ENCODE measurements at regions not wholly inside any gene's neighbourhood (a gene's known extent, or its start where the extent isn't known, plus 50 kb on each side); places are given as distances from the start of the nearest gene placed in this dataset.

GRCh38 chr4:81634165-81634564 lies 162.5 kb upstream of the RASGEF1B start:
- H3K27ac Mint-ChIP-seq = no peak overlapping the region
- peaks cover 0 to 4% (median 0%) of the 10 kb centered on the region in 3 donors for H3K4me1 Mint-ChIP-seq
- ChIA-PET CTCF (no interaction called here), POLR2A (no interaction called here)
- H3K27me3 Mint-ChIP-seq = no peaks in the 10 kb centered on the region
- Histone ChIP-seq H3K27me3 (replicated peaks in 1 of 2; ENCODE audit: control insufficient read depth in 2 of 2, extremely low read depth in 1 of 2, insufficient read depth in 2 of 2, low read length in 1 of 2) (no peaks in the 10 kb centered on the region), H3K4me3 (ENCODE audit: control insufficient read depth in 1 of 2, extremely low read depth in 1 of 2, low read length in 1 of 2) (no peak overlapping the region), H3K9me3 (no peaks in the 10 kb centered on the region), H3K27ac (ENCODE audit: low read length) (no peak overlapping the region), H3K36me3 (ENCODE audit: control insufficient read depth in 2 of 2, extremely low read depth in 1 of 2, insufficient read depth in 1 of 2, low read length in 1 of 2) (no peaks in the 10 kb centered on the region), H3K4me1 (ENCODE audit: control insufficient read depth in 1 of 2, extremely low read depth in 1 of 2, insufficient read depth in 2 of 2, low read length in 2 of 2) (peaks cover 0 to 4% of the 10 kb centered on the region in 2 experiments)
- WGBS (ENCODE audit: insufficient coverage) = 77% methylated on average over 2 of the region's 4 CpGs
- DNase-seq = no peak
- no peaks in the 10 kb centered on the region for H3K36me3 Mint-ChIP-seq
- H3K9me3 Mint-ChIP-seq = no peaks in the 10 kb centered on the region
- no peak for ATAC-seq (replicated peaks in 1 of 4)
- H3K4me3 Mint-ChIP-seq = no peak overlapping the region

- no peaks in the 10 kb centered on the region for H3K27me3 ChIP-seq (replicated peaks in 1 of 2; ENCODE audit: control insufficient read depth in 2 of 2, extremely low read depth in 1 of 2, insufficient read depth in 2 of 2, low read length in 1 of 2)
- no peaks in the 10 kb centered on the region for H3K36me3 Mint-ChIP-seq
- WGBS (ENCODE audit: insufficient coverage) = no CpG with 5 or more reads among the region's 9 CpGs
- no peak for ATAC-seq (replicated peaks in 1 of 4)
- H3K9me3 Mint-ChIP-seq = no peaks in the 10 kb centered on the region
- peaks cover 0 to 9% (median 4%) of the 10 kb centered on the region in 3 donors for H3K4me1 Mint-ChIP-seq
- CTCF ChIA-PET = interaction anchor here in 1 of 2 donors (1.3 kb wide), 1 partner anchor 16 kb away, joined by 4 read pairs; no protein-coding TSS in a partner anchor
- H3K36me3 ChIP-seq (ENCODE audit: control insufficient read depth in 2 of 2, extremely low read depth in 1 of 2, insufficient read depth in 1 of 2, low read length in 1 of 2) = no peaks in the 10 kb centered on the region
- no peaks in the 10 kb centered on the region for H3K9me3 ChIP-seq
- H3K27ac Mint-ChIP-seq = no peak overlapping the region
- H3K27me3 Mint-ChIP-seq = no peaks in the 10 kb centered on the region
- no peak overlapping the region for H3K4me3 ChIP-seq (ENCODE audit: control insufficient read depth in 1 of 2, extremely low read depth in 1 of 2, low read length in 1 of 2)
- H3K27ac ChIP-seq (ENCODE audit: low read length) = no peak overlapping the region
- no peak overlapping the region for H3K4me3 Mint-ChIP-seq
- DNase-seq = no peak
- POLR2A ChIA-PET = no interaction called here
- H3K4me1 ChIP-seq (ENCODE audit: control insufficient read depth in 1 of 2, extremely low read depth in 1 of 2, insufficient read depth in 2 of 2, low read length in 2 of 2) = peaks cover 0 to 4% of the 10 kb centered on the region in 2 experiments
Measured at GRCh38 chr4:81632581-81633299, 161.0 kb upstream of the RASGEF1B start.

- no peaks in the 10 kb centered on the region for H3K27me3 Mint-ChIP-seq
- Histone ChIP-seq H3K9me3 (no peaks in the 10 kb centered on the region), H3K4me3 (ENCODE audit: control insufficient read depth in 1 of 2, extremely low read depth in 1 of 2, low read length in 1 of 2) (no peak overlapping the region), H3K36me3 (ENCODE audit: control insufficient read depth in 2 of 2, extremely low read depth in 1 of 2, insufficient read depth in 1 of 2, low read length in 1 of 2) (no peaks in the 10 kb centered on the region), H3K4me1 (ENCODE audit: control insufficient read depth in 1 of 2, extremely low read depth in 1 of 2, insufficient read depth in 2 of 2, low read length in 2 of 2) (peaks cover 0 to 4% of the 10 kb centered on the region in 2 experiments), H3K27me3 (replicated peaks in 1 of 2; ENCODE audit: control insufficient read depth in 2 of 2, extremely low read depth in 1 of 2, insufficient read depth in 2 of 2, low read length in 1 of 2) (no peaks in the 10 kb centered on the region), H3K27ac (ENCODE audit: low read length) (no peak overlapping the region)
- CTCF ChIA-PET = interaction anchor here in 1 of 2 donors (1.3 kb wide), 1 partner anchor 16 kb away, joined by 4 read pairs; no protein-coding TSS in a partner anchor
- H3K4me3 Mint-ChIP-seq = no peak overlapping the region
- no peaks in the 10 kb centered on the region for H3K9me3 Mint-ChIP-seq
- H3K36me3 Mint-ChIP-seq = no peaks in the 10 kb centered on the region
- 54% methylated on average over 2 of the region's 4 CpGs for WGBS (ENCODE audit: insufficient coverage)
- POLR2A ChIA-PET = no interaction called here
- DNase-seq (no peak), ATAC-seq (replicated peaks in 1 of 4) (no peak)
- H3K27ac Mint-ChIP-seq = no peak overlapping the region
- peaks cover 0 to 9% (median 4%) of the 10 kb centered on the region in 3 donors for H3K4me1 Mint-ChIP-seq
Measured at GRCh38 chr4:81631958-81632441, 160.3 kb upstream of the RASGEF1B start.

GRCh38 chr4:81629366-81629765 lies 157.7 kb upstream of the RASGEF1B start:
- no peaks in the 10 kb centered on the region for H3K27me3 ChIP-seq (replicated peaks in 1 of 2; ENCODE audit: control insufficient read depth in 2 of 2, extremely low read depth in 1 of 2, insufficient read depth in 2 of 2, low read length in 1 of 2)
- no peaks in the 10 kb centered on the region for H3K36me3 ChIP-seq (ENCODE audit: control insufficient read depth in 2 of 2, extremely low read depth in 1 of 2, insufficient read depth in 1 of 2, low read length in 1 of 2)
- Mint-ChIP-seq H3K4me1 (peaks cover 0 to 9% (median 2%) of the 10 kb centered on the region in 3 donors), H3K9me3 (no peaks in the 10 kb centered on the region), H3K27ac (no peak overlapping the region), H3K27me3 (no peaks in the 10 kb centered on the region), H3K4me3 (no peak overlapping the region), H3K36me3 (no peaks in the 10 kb centered on the region)
- no peak overlapping the region for H3K4me3 ChIP-seq (ENCODE audit: control insufficient read depth in 1 of 2, extremely low read depth in 1 of 2, low read length in 1 of 2)
- H3K27ac ChIP-seq (ENCODE audit: low read length) = no peak overlapping the region
- ChIA-PET POLR2A (interaction anchor here in 1 of 2 donors (0.6 kb wide), 1 partner anchor 185 kb away, joined by 4 read pairs; no protein-coding TSS in a partner anchor), CTCF (no interaction called here)
- ATAC-seq (replicated peaks in 1 of 4) (no peak), DNase-seq (no peak)
- H3K9me3 ChIP-seq = no peaks in the 10 kb centered on the region
- no peaks in the 10 kb centered on the region for H3K4me1 ChIP-seq (ENCODE audit: control insufficient read depth in 1 of 2, extremely low read depth in 1 of 2, insufficient read depth in 2 of 2, low read length in 2 of 2)
- WGBS (ENCODE audit: insufficient coverage) = 100% methylated on average over 1 of the region's 4 CpGs

- POLR2A ChIA-PET = no interaction called here
Measured at GRCh38 chr4:81628489-81628888, 156.8 kb upstream of the RASGEF1B start.

GRCh38 chr4:81627590-81627989 lies 155.9 kb upstream of the RASGEF1B start:
- 94% methylated on average over 2 of the region's 2 CpGs for WGBS (ENCODE audit: insufficient coverage)
- no peak overlapping the region for H3K27ac ChIP-seq (ENCODE audit: low read length)
- H3K36me3 ChIP-seq (ENCODE audit: control insufficient read depth in 2 of 2, extremely low read depth in 1 of 2, insufficient read depth in 1 of 2, low read length in 1 of 2) = no peaks in the 10 kb centered on the region
- Mint-ChIP-seq H3K4me3 (no peak overlapping the region), H3K9me3 (no peaks in the 10 kb centered on the region), H3K27me3 (no peaks in the 10 kb centered on the region), H3K36me3 (no peaks in the 10 kb centered on the region), H3K27ac (no peak overlapping the region), H3K4me1 (peaks cover 0 to 9% (median 2%) of the 10 kb centered on the region in 3 donors)
- ChIA-PET CTCF (interaction anchor here in 1 of 2 donors (0.7 kb wide), 1 partner anchor 530 kb away, joined by 4 read pairs; no protein-coding TSS in a partner anchor), POLR2A (interaction anchor here in 1 of 2 donors (0.5 kb wide), 1 partner anchor 184 kb away, joined by 3 read pairs; no protein-coding TSS in a partner anchor)
- H3K9me3 ChIP-seq = no peaks in the 10 kb centered on the region
- no peak for ATAC-seq (replicated peaks in 1 of 4)
- no peak for DNase-seq
- no peaks in the 10 kb centered on the region for H3K27me3 ChIP-seq (replicated peaks in 1 of 2; ENCODE audit: control insufficient read depth in 2 of 2, extremely low read depth in 1 of 2, insufficient read depth in 2 of 2, low read length in 1 of 2)
- no peaks in the 10 kb centered on the region for H3K4me1 ChIP-seq (ENCODE audit: control insufficient read depth in 1 of 2, extremely low read depth in 1 of 2, insufficient read depth in 2 of 2, low read length in 2 of 2)
- no peak overlapping the region for H3K4me3 ChIP-seq (ENCODE audit: control insufficient read depth in 1 of 2, extremely low read depth in 1 of 2, low read length in 1 of 2)

More at GRCh38 chr4:81628489-81628888, 156.8 kb upstream of the RASGEF1B start:
- no peaks in the 10 kb centered on the region for H3K4me1 ChIP-seq (ENCODE audit: control insufficient read depth in 1 of 2, extremely low read depth in 1 of 2, insufficient read depth in 2 of 2, low read length in 2 of 2)
- Mint-ChIP-seq H3K27ac (no peak overlapping the region), H3K4me1 (peaks cover 0 to 9% (median 2%) of the 10 kb centered on the region in 3 donors), H3K9me3 (no peaks in the 10 kb centered on the region), H3K4me3 (no peak overlapping the region), H3K36me3 (no peaks in the 10 kb centered on the region), H3K27me3 (no peaks in the 10 kb centered on the region)
- no peak overlapping the region for H3K4me3 ChIP-seq (ENCODE audit: control insufficient read depth in 1 of 2, extremely low read depth in 1 of 2, low read length in 1 of 2)
- no peaks in the 10 kb centered on the region for H3K27me3 ChIP-seq (replicated peaks in 1 of 2; ENCODE audit: control insufficient read depth in 2 of 2, extremely low read depth in 1 of 2, insufficient read depth in 2 of 2, low read length in 1 of 2)
- no peak overlapping the region for H3K27ac ChIP-seq (ENCODE audit: low read length)
- H3K9me3 ChIP-seq = no peaks in the 10 kb centered on the region
- CTCF ChIA-PET = no interaction called here
- ATAC-seq (replicated peaks in 1 of 4) (no peak), DNase-seq (no peak)
- H3K36me3 ChIP-seq (ENCODE audit: control insufficient read depth in 2 of 2, extremely low read depth in 1 of 2, insufficient read depth in 1 of 2, low read length in 1 of 2) = no peaks in the 10 kb centered on the region
- 67% methylated on average over 1 of the region's 3 CpGs for WGBS (ENCODE audit: insufficient coverage)

All from T-cell (primary cell).